Kidney (tissue), 13 donors: ENCODE measurements at regions not wholly inside any gene's neighbourhood (a gene's known extent, or its start where the extent isn't known, plus 50 kb on each side); places are given as distances from the start of the nearest gene placed in this dataset.

Experiments used
- DNase-seq, 5 donors: peaks; one replicate each; pipeline ENCODE4 v3.0.0-alpha.2; 2013 to 2020
- FAIRE-seq: peaks from 2 replicates; lab custom pipeline; 2012; peaks lifted over from hg19 to GRCh38; lab: Jason Lieb, UNC
- H3K27ac ChIP-seq, 2 donors: one replicate each; pipeline ENCODE4 v1.7.0; 2013; ENCODE audit warnings: low read depth in 2 of 2, low read length in 2 of 2, inconsistent platforms in 1 of 2
- H3K27me3 ChIP-seq: one replicate; pipeline ENCODE4 v1.7.1; 2013; ENCODE audit warnings: low read length, inconsistent platforms; ENCODE audit not compliant: control insufficient read depth, insufficient read depth
- H3K36me3 ChIP-seq, 3 donors: one replicate each; pipeline versions ENCODE4 v1.7.0 to v1.7.1; 2013; ENCODE audit warnings: low read length in 3 of 3, control low read depth in 1 of 3, inconsistent platforms in 1 of 3; ENCODE audit not compliant: insufficient read depth in 3 of 3, control insufficient read depth in 2 of 3
- H3K4me1 ChIP-seq, 3 donors: one replicate each; pipeline versions ENCODE4 v1.7.0 to v1.7.1; 2013; ENCODE audit warnings: low read length in 3 of 3, inconsistent platforms in 1 of 3, low read depth in 1 of 3; ENCODE audit not compliant: control insufficient read depth in 2 of 3, insufficient read depth in 2 of 3
- H3K4me3 ChIP-seq, 3 donors: one replicate each; pipeline versions ENCODE4 v1.7.0 to v1.8.1; 2013; ENCODE audit warnings: low read length in 3 of 3, control low read depth in 1 of 3, inconsistent platforms in 1 of 3
- H3K9ac ChIP-seq, 3 donors: one replicate each; pipeline versions ENCODE4 v1.7.0 to v1.7.1; 2013; ENCODE audit warnings: low read length in 3 of 3, control low read depth in 1 of 3, inconsistent platforms in 1 of 3
- H3K9me3 ChIP-seq, 3 donors: one replicate each; pipeline versions ENCODE4 v1.7.0 to v1.7.1; 2013; ENCODE audit warnings: low read length in 3 of 3, control low read depth in 1 of 3, inconsistent platforms in 1 of 3; ENCODE audit not compliant: control insufficient read depth in 2 of 3, insufficient read depth in 1 of 3
- CTCF ChIP-seq: IDR thresholded peaks from 3 replicates; pipeline ENCODE4 v1.5.1; 2012; ENCODE audit warnings: mild to moderate bottlenecking, moderate library complexity, borderline replicate concordance; ENCODE audit not compliant: insufficient read depth; ENCODE audit errors: extremely low read depth
- intact Hi-C: fragments of 100-400 bp; cut with DNase I; formaldehyde crosslinking; loops from one replicate; pipeline ENCODE4 v1.11.1; 2022
- donor health status: control.
- donor health status: control.
- donor health status: control.
- donor health status: control.
- donor health status: control.
- donor health status: DM: yes; HTN: yes; CAD: no.
- donor health status: Normal renal cell carcinoma (clear cell type).

- FAIRE-seq (peak; percentile 96), DNase-seq (peak in 2 of 5 donors; percentile 39 to 56)
- Histone ChIP-seq H3K27ac (no peak overlapping the region), H3K36me3 (no peaks in the 10 kb centered on the region), H3K4me1 (no peaks in the 10 kb centered on the region), H3K27me3 (no peaks in the 10 kb centered on the region), H3K9ac (peak overlapping the region in 1 of 3 donors; percentile 12), H3K4me3 (peak overlapping the region in 2 of 3 donors; percentile 55 to 58), H3K9me3 (no peaks in the 10 kb centered on the region)
- intact Hi-C loops, result loop anchor here (10.0 kb wide), 1 partner anchor 103 kb away; no protein-coding TSS in a partner anchor
- TF ChIP-seq CTCF, result peak; percentile 74
Measured at GRCh38 chrX:57821703-57822387, 88.4 kb downstream of the ZXDA start.

DNA sequence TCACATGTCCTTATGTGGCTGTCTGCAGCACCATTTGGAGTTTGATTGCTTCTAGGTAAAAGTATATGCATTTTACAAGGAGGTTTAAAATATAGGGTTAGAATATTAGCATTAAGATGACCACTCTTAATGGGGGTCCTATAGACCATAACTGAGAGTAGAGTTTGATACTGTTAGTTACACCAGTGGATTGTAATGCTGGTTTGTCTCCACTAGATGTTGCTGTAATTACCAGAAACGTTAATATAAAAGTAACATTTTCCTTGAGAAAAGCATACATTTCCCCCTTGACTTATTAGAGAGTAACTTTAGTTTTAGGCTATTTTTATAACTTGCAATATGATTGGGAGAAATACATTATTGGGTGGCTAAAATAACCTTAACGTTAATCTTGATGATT, 93.0 kb downstream of the ZXDA start:
- no peaks in the 10 kb centered on the region for H3K4me1 ChIP-seq
- DNase-seq (peak in 1 of 5 donors; percentile 1), FAIRE-seq (peak; percentile 91)
- no peaks in the 10 kb centered on the region for H3K27me3 ChIP-seq
- no peaks in the 10 kb centered on the region for H3K36me3 ChIP-seq
- TF ChIP-seq CTCF, result peak; percentile 20
- H3K9me3 ChIP-seq, result no peaks in the 10 kb centered on the region
- intact Hi-C loops, result no loop called here
- no peak overlapping the region for H3K4me3 ChIP-seq
- H3K9ac ChIP-seq, result no peak overlapping the region
- no peak overlapping the region for H3K27ac ChIP-seq

DNA sequence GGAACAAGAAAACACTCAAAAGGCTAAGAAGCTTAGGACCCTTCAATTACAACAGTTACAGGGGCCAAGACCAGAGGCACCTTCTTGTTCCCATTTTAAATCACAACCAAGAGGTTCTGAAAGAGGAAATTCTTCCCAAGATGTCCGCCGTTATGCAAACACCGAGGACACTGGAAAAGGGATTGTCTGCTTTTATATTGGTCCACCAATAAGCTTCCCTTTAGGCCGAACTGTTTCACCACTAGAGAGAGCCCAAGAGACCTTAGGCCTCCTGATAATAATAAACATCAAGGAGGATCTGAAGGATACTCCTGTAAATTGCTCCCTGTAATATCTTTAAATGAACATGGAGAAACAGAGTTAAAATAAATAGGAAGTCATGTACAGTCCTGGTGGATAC, 92.6 kb upstream of the NLRP2B start:
- H3K36me3 ChIP-seq, result no peaks in the 10 kb centered on the region
- no peaks in the 10 kb centered on the region for H3K9me3 ChIP-seq
- no peak overlapping the region for H3K27ac ChIP-seq
- no peak overlapping the region for H3K9ac ChIP-seq
- no peak for DNase-seq
- no peak for FAIRE-seq
- H3K4me3 ChIP-seq, result no peak overlapping the region
- H3K27me3 ChIP-seq, result no peaks in the 10 kb centered on the region
- TF ChIP-seq CTCF, result no peak
- intact Hi-C loops, result no loop called here
- H3K4me1 ChIP-seq, result no peaks in the 10 kb centered on the region

GRCh38 chrX:57771689-57772088, 91.6 kb upstream of the NLRP2B start:
- H3K9me3 ChIP-seq, result no peaks in the 10 kb centered on the region
- H3K36me3 ChIP-seq, result no peaks in the 10 kb centered on the region
- H3K4me3 ChIP-seq, result no peak overlapping the region
- H3K27me3 ChIP-seq, result no peaks in the 10 kb centered on the region
- no peak for FAIRE-seq
- H3K4me1 ChIP-seq, result no peaks in the 10 kb centered on the region
- H3K27ac ChIP-seq, result no peak overlapping the region
- no peak overlapping the region for H3K9ac ChIP-seq
- intact Hi-C loops, result no loop called here
- DNase-seq, result no peak
- no peak for TF ChIP-seq CTCF
